ENCODE measurements at regions not wholly inside any gene's neighbourhood (a gene's known extent, or its start where the extent isn't known, plus 50 kb on each side); places are given as distances from the start of the nearest gene placed in this dataset.

DNA sequence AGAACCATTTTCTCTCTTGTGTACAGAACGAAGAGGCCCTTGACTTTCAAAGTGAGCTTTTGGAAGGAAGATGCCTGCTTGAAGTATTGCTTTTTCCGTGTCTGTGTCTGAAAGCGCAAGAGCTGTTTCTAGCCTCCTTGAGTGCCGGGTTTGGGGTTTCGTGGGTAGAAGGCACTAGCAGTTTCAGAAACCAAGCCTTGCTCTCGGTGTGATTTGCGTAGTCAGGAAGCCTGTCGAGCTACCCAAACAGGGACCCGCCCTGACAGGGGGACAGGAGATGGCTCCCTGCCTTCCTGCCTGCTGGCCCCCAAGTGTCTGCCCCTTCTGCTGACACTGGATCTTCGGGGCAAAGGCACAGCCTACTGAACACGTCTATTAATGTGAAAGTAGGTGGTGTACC, 322.0 kb downstream of the MAF start:
- TF ChIP-seq CTCF (IDR thresholded peaks at IDR 0.05) (no peak), POLR2A (IDR thresholded peaks at IDR 0.05) (no peak)

Data from esophagus squamous epithelium (tissue), 4 donors.